Activated CD4-positive, alpha-beta T cell treated with anti-CD3 and anti-CD28 coated beads, Interleukin-2, amount 10 ng/mL, durations not matched to agents 7 days and 5 days (primary cell): ENCODE measurements at regions not wholly inside any gene's neighbourhood (a gene's known extent, or its start where the extent isn't known, plus 50 kb on each side); places are given as distances from the start of the nearest gene placed in this dataset.

Source experiments
- CTCF ChIA-PET: fragments of 350-600 bp; sonication (Branson Sonifier 250); formaldehyde crosslinking; loops from one replicate; lab custom pipeline; 2021; ENCODE audit warnings: antibody characterized with exemption; lab: Charles Lee
- POLR2A ChIA-PET: fragments of 350-600 bp; sonication (Branson Sonifier 250); formaldehyde crosslinking; loops from one replicate; lab custom pipeline; 2021; ENCODE audit warnings: antibody characterized with exemption; lab: Charles Lee
- DNase-seq: peaks from one replicate; pipeline ENCODE4 v3.0.0-alpha.2; 2020
- H3K27ac Mint-ChIP-seq: one replicate; pipeline ENCODE4 v1.8.0; 2021; ENCODE audit warnings: mild to moderate bottlenecking, moderate library complexity, mixed read lengths
- H3K27me3 Mint-ChIP-seq: one replicate; pipeline ENCODE4 v1.8.0; 2021; ENCODE audit warnings: mixed read lengths
- H3K36me3 Mint-ChIP-seq: one replicate; pipeline ENCODE4 v1.8.0; 2021; ENCODE audit warnings: low read depth, mixed read lengths
- H3K4me1 Mint-ChIP-seq: one replicate; pipeline ENCODE4 v1.8.0; 2021; ENCODE audit warnings: mixed read lengths
- H3K4me3 Mint-ChIP-seq: one replicate; pipeline ENCODE4 v1.8.0; 2021; ENCODE audit warnings: mild to moderate bottlenecking, moderate library complexity, mixed read lengths
- H3K9me3 Mint-ChIP-seq: one replicate; pipeline ENCODE4 v1.8.0; 2021; ENCODE audit warnings: mixed read lengths

DNA sequence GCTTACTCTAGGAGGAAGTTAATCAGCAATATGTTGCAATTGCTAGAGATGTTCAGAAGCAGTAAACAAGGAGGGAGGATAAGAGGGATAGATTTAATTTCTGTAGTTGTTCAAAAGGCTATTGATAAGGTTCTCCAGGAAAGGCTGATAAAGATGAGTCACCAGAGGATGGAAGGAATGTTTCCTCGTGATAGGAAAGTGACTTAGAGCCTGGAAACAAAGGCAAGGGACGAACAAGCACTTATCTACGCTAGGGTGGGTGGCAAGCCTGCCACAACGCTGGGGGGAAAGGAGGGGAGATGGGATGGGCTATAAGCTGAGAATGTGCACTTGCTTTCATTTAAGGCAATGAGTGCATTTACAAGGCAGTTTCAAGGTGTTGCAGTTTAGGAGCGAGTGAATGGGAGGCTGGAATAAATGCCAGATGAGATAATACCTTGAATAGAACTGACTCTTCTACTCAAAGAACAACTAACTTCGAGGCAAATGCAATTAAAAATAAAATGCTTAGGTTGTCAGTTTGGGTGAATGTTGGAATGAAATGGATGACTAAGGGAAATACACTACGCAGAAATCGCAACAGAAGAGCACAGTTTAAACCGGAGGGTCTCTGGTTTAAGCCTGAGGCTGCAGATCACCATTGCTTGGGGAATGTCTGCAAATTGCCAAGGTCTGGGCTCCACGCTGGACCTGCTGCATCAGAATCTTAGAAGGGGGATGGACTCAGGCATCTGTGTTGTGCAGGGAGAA, 76.0 kb upstream of the RBBP6 start:
- no peak for DNase-seq
- ChIA-PET CTCF (no interaction called here), POLR2A (no interaction called here)
- Mint-ChIP-seq H3K4me3 (no peak overlapping the region), H3K27me3 (peaks cover 10% of the 10 kb centered on the region), H3K9me3 (peaks cover 7% of the 10 kb centered on the region), H3K36me3 (no peaks in the 10 kb centered on the region), H3K4me1 (no peaks in the 10 kb centered on the region), H3K27ac (no peak overlapping the region)

DNA sequence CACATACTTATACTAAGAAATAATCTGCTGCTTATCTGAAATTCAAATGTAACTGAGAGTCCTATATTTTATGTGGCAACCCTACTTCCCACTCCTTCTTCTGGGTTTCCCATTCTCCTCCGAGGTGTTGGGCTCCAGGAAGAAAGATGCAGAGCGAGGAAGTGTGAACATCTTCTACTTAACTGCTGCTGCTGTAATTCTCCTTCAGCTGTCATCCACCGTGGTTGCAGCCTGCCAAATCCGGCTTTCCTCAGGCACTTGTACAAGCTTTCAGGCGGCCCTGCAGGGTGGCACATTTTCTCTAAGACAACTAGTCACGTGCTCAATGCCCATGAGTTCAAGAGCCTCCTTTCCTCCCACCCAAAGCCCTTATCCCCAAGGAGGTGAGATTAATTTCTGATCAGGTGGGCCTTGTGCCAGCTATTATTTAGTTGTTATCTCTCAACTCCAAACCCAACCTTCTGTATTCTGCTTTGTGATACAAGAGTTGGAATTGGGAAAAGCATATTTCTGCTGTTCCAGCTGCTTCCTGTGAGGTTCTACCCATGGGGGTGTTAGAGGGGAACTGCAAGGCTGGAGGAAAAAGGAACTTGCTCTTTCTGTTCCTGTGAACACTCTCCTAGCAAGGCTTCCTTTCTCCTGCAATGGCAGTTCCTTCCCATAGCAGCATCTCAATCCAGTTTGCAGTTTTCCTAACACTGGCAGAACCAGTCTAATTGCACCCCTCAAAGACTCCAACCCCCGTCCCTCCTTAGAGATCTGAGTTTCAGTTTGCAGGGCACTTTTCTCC, 67.6 kb upstream of the RBBP6 start:
- Mint-ChIP-seq H3K9me3 (peaks cover 6% of the 10 kb centered on the region), H3K27ac (no peak overlapping the region), H3K4me3 (no peak overlapping the region), H3K36me3 (no peaks in the 10 kb centered on the region), H3K27me3 (no peaks in the 10 kb centered on the region), H3K4me1 (no peaks in the 10 kb centered on the region)
- no peak for DNase-seq
- CTCF ChIA-PET = no interaction called here
- POLR2A ChIA-PET = no interaction called here

DNA sequence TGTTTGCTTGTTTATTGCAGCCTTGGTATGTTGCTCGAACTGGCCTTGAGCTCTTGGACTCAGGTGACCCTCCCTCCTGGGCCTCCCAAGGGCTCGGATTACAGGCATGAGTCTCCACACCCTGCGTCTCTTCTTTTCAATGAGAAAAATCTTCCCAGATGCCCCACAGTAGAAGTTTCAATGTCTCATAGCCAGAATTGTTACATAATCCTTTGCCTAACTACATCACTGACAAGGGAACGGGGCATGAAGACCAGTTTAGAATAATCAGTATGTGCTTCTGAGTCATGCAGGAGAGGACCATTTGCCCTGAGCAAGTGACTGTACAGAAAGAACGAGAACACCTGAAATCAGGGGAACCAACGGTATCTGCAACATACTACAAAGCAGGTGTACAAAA, 61.9 kb upstream of the RBBP6 start:
- Mint-ChIP-seq H3K9me3 (peaks cover 6% of the 10 kb centered on the region), H3K27me3 (no peaks in the 10 kb centered on the region), H3K4me3 (no peak overlapping the region), H3K27ac (no peak overlapping the region), H3K36me3 (no peaks in the 10 kb centered on the region), H3K4me1 (no peaks in the 10 kb centered on the region)
- CTCF ChIA-PET = no interaction called here
- no peak for DNase-seq
- POLR2A ChIA-PET = no interaction called here

- no peaks in the 10 kb centered on the region for H3K36me3 Mint-ChIP-seq
- peaks cover 6% of the 10 kb centered on the region for H3K9me3 Mint-ChIP-seq
- H3K27ac Mint-ChIP-seq = no peak overlapping the region
- H3K4me3 Mint-ChIP-seq = no peak overlapping the region
- no peak for DNase-seq
- no peaks in the 10 kb centered on the region for H3K4me1 Mint-ChIP-seq
- CTCF ChIA-PET = interaction anchor here (0.6 kb wide), 1 partner anchor 26 kb away, joined by 3 read pairs; no protein-coding TSS in a partner anchor
- POLR2A ChIA-PET = no interaction called here
- H3K27me3 Mint-ChIP-seq = no peaks in the 10 kb centered on the region
These were observed 61.0 kb upstream of the RBBP6 start for GRCh38 chr16:24478401-24478800.

GRCh38 chr16:24482681-24483202, 56.6 kb upstream of the RBBP6 start:
- Mint-ChIP-seq H3K27ac (no peak overlapping the region), H3K27me3 (peaks cover 2% of the 10 kb centered on the region), H3K9me3 (no peaks in the 10 kb centered on the region), H3K4me3 (no peak overlapping the region), H3K36me3 (no peaks in the 10 kb centered on the region), H3K4me1 (no peaks in the 10 kb centered on the region)
- CTCF ChIA-PET = no interaction called here
- POLR2A ChIA-PET = no interaction called here
- DNase-seq = no peak

DNA sequence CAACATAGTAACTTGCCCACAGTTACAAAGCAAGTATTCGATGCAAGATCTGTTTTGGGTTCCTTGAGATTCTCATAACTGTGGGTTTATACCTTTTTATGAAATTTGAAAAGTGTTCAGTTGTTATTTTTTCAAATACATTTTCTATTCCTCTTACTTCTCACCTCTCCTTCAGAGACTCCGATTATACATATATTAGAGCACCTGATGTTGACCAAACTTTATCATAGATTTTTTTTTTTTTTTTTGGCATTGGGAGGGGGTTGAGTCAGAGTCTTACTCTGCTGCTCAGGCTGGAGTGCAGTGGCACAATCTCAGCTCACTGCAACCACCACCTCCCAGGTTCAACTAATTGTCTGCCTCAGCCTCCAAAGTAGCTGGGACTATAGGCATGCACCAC, 51.3 kb upstream of the RBBP6 start:
- H3K27me3 Mint-ChIP-seq = peaks cover 8% of the 10 kb centered on the region
- CTCF ChIA-PET = no interaction called here
- H3K36me3 Mint-ChIP-seq = no peaks in the 10 kb centered on the region
- DNase-seq = no peak
- POLR2A ChIA-PET = no interaction called here
- H3K4me3 Mint-ChIP-seq = no peak overlapping the region
- peaks cover 7% of the 10 kb centered on the region for H3K9me3 Mint-ChIP-seq
- no peak overlapping the region for H3K27ac Mint-ChIP-seq
- no peaks in the 10 kb centered on the region for H3K4me1 Mint-ChIP-seq
